ENCODE measurements at regions not wholly inside any gene's neighbourhood (a gene's known extent, or its start where the extent isn't known, plus 50 kb on each side); places are given as distances from the start of the nearest gene placed in this dataset.
A peak's percentile ranks its signal among the peaks of the same experiment; 100 is the strongest.

GRCh38 chr1:165011991-165012531, 344.5 kb downstream of the LMX1A start:
- TF ChIP-seq CTCF (IDR thresholded peaks at IDR 0.05) = peak in 1 of 3 experiments; percentile 2
- no peak for TF ChIP-seq EP300 (IDR thresholded peaks at IDR 0.05)

Measured in esophagus muscularis mucosa (tissue), 3 donors.